ENCODE measurements at regions not wholly inside any gene's neighbourhood (a gene's known extent, or its start where the extent isn't known, plus 50 kb on each side); places are given as distances from the start of the nearest gene placed in this dataset.

DNA sequence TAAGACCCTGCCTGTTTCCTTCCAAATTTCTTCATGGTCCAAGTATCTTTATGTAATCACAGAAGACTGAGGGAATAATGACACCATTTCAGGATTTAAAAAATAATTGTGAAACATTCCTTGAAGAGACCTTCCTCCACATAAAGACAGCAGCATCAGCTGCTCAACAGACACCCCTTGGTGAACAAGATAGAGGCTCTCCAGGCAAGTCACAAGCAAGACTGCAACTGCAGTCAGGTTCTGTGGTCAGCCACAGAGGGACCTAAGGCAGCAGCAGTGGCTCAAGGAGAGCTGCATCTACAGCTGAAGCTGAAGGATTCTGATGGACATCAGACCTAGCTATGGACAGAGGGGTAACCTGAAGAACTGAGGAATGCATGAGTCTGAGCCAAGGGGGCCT is 97.2 kb upstream of the C3orf80 start:
- TF ChIP-seq, protein P1, sequence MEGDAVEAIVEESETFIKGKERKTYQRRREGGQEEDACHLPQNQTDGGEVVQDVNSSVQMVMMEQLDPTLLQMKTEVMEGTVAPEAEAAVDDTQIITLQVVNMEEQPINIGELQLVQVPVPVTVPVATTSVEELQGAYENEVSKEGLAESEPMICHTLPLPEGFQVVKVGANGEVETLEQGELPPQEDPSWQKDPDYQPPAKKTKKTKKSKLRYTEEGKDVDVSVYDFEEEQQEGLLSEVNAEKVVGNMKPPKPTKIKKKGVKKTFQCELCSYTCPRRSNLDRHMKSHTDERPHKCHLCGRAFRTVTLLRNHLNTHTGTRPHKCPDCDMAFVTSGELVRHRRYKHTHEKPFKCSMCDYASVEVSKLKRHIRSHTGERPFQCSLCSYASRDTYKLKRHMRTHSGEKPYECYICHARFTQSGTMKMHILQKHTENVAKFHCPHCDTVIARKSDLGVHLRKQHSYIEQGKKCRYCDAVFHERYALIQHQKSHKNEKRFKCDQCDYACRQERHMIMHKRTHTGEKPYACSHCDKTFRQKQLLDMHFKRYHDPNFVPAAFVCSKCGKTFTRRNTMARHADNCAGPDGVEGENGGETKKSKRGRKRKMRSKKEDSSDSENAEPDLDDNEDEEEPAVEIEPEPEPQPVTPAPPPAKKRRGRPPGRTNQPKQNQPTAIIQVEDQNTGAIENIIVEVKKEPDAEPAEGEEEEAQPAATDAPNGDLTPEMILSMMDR (conservative IDR thresholded peaks at IDR 0.05; ENCODE audit: low read depth, low read length): no peak
- no peak overlapping the region for H3K4me3 ChIP-seq (ENCODE audit: low read length)
- no peak for DNase-seq (ENCODE audit: low read depth)

DNA sequence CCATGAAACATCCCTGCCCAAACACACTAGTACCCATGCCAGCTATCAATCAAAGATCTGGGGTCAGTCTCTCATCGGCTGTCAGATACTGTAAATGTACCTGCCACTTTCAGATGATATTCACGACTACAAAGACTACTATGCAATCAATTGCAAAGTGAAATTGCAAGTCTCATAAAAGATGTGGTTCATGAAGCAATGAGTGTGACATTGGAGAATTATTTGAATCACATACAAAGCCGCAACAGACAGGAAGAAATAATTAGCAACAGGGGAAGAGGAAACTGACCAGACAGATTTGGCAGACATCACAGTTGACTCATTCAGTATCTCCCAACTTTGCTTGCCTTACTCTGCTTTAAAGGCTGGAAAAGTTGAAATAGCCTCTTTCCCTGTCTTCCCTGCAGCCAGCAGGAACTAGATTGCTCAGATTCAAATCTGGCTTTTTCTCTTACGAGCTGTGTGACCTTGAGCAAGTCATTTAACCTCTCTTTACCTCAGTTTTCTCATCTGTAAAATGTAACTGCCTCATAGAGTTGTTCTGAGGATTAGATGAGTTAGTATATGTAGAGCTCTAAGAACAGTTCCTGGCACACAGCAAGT is 95.7 kb upstream of the C3orf80 start:
- DNase-seq (ENCODE audit: low read depth): peak; percentile 66
- no peak overlapping the region for H3K4me3 ChIP-seq (ENCODE audit: low read length)
- TF ChIP-seq, protein P1 (conservative IDR thresholded peaks at IDR 0.05; ENCODE audit: low read depth, low read length): no peak

DNA sequence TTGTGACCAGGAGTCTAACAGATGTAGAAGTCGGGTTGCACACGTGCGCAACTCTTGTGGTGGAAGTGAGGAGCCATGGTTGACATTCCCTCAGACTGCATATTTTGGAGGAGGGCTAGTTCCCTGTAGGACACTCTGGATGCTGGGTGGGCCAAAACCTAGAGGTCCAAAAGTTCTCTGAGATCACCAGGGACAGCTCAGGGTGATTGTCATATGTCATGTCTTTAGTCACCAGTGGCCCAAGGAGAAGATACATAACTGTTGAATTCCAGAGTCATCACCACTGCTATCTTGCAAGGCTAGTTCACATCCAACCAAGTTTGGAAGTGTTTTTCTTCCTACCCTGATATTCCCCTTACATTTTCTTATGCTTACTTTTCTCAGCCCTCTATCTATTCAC is 95.2 kb upstream of the C3orf80 start:
- DNase-seq (ENCODE audit: low read depth): no peak

DNA sequence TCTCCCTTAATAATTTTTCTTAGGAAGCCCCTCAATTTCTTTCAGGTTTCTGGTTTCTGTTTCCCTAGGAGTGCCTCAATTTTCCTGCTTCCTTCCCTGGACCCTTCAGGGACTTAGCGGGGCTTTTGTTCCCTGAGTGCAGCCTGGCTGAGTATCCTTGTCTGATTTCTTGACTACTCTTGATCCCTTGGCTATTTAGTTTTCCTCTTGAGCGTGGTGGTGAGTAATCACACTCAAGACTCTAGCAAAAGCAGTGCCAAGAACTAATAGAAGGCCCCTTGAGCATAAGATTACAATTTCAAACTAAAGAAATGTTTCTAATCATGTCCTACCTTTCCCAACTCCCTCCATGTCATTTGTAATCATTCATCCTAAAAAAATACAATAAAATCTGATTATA is 94.3 kb upstream of the C3orf80 start:
- no peak overlapping the region for H3K4me3 ChIP-seq (ENCODE audit: low read length)
- DNase-seq (ENCODE audit: low read depth): peak; percentile 86
- TF ChIP-seq, protein P1 (conservative IDR thresholded peaks at IDR 0.05; ENCODE audit: low read depth, low read length): no peak

More for the DNA sequence above, 95.2 kb upstream of the C3orf80 start:
- TF ChIP-seq, protein P1 (conservative IDR thresholded peaks at IDR 0.05; ENCODE audit: low read depth, low read length): no peak
- no peak overlapping the region for H3K4me3 ChIP-seq (ENCODE audit: low read length)

DNA sequence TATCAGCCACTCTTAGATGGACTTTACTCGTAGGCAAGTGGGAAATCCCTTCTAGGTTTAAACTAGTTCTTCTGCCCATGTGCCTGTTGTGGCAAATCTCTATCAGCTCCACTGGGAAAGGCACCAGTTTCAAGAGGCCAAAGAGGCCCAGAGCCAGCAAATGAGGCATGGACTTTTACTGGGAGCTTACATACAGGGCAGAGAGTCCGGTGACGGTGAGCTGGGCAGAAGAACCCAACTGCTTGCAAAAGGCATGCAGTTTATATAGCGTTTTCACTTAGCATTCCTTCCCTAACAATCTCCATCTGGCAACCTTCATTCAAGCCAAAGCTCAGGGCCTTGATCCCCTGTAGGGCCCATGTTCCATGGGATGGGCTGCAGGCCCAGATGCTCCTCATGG is 93.0 kb upstream of the C3orf80 start:
- DNase-seq (ENCODE audit: low read depth): no peak
- TF ChIP-seq, protein P1 (conservative IDR thresholded peaks at IDR 0.05; ENCODE audit: low read depth, low read length): no peak
- no peak overlapping the region for H3K4me3 ChIP-seq (ENCODE audit: low read length)

DNA sequence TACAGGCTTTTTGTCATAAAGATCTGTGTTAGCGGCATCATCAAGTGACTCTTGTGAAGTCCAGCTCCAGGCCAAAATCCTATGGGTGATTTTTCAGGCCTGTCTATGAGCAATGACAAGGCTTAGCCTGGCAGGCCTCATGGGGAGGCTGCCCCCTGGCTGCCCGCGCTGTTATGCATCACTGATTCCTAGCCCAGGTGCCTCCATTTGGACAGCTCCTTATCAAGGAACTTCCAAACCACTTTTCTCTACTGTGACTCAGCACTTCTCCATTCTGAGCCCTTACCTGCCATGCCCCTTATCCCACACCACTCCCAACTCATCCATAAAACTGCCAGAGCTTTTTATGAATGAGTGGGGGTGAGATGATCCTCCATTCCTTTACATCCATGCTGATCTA is 91.5 kb upstream of the C3orf80 start:
- H3K4me3 ChIP-seq (ENCODE audit: low read length): no peak overlapping the region
- TF ChIP-seq, protein P1 (conservative IDR thresholded peaks at IDR 0.05; ENCODE audit: low read depth, low read length): peak; percentile 47
- no peak for DNase-seq (ENCODE audit: low read depth)

DNA sequence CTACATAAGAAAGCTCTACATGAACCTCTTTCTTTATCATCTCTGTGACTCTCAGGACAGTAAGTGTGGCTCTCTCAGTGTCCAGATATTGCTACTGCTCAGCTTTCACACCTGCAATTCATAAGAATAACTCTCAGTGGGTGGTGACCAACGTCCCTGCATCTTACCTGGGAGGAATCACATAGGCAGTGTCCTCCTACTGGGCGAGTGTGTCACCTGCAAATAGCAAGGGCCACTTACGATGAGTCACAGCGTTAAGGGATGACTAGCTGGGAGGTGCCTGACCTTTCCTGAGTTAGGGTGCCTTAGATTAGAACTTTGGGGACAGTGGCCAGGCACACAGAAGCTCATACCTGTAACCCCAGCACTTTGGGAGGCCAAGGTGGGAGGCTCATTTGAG is 90.8 kb upstream of the C3orf80 start:
- TF ChIP-seq, protein P1 (conservative IDR thresholded peaks at IDR 0.05; ENCODE audit: low read depth, low read length): no peak
- no peak for DNase-seq (ENCODE audit: low read depth)
- no peak overlapping the region for H3K4me3 ChIP-seq (ENCODE audit: low read length)
